Upper lobe of left lung (tissue), 6 donors: ENCODE measurements at regions not wholly inside any gene's neighbourhood (a gene's known extent, or its start where the extent isn't known, plus 50 kb on each side); places are given as distances from the start of the nearest gene placed in this dataset.

Experiments
- ATAC-seq, 2 donors: fragments of 200-7000 bp; cut with Tn5 transposase; one replicate each; pipeline ENCODE4 v1.9.1; 2022; ENCODE audit warnings: mild to moderate bottlenecking in 2 of 2, moderate library complexity in 2 of 2; ENCODE audit not compliant: low FRiP score in 2 of 2
- DNase-seq, 2 donors: peaks; one replicate each; pipeline ENCODE4 v3.0.0-alpha.2; 2019 to 2020
- H3K27ac ChIP-seq, 4 donors: fragments of 200-600 bp; sonication (generic); one replicate each; pipeline ENCODE4 v1.5.1; 2016 to 2019
- H3K27me3 ChIP-seq, 4 donors: fragments of 200-600 bp; sonication (generic); one replicate each; pipeline ENCODE4 v1.5.1; 2017 to 2019
- H3K36me3 ChIP-seq, 4 donors: fragments of 200-600 bp; sonication (generic); one replicate each; pipeline ENCODE4 v1.5.1; 2016 to 2019
- H3K4me1 ChIP-seq, 4 donors: fragments of 200-600 bp; sonication (generic); one replicate each; pipeline ENCODE4 v1.5.1; 2018 to 2019
- H3K4me3 ChIP-seq, 4 donors: fragments of 200-600 bp; sonication (generic); one replicate each; pipeline ENCODE4 v1.5.1; 2017 to 2019; ENCODE audit warnings: mild to moderate bottlenecking in 2 of 4, moderate library complexity in 1 of 4
- H3K9me3 ChIP-seq, 4 donors: fragments of 200-600 bp; sonication (generic); one replicate each; pipeline ENCODE4 v1.5.1; 2018 to 2019
- EP300 ChIP-seq, 4 donors: sonication (generic); formaldehyde crosslinking; IDR thresholded peaks; one replicate each; pipeline ENCODE4 v1.5.1; 2017; ENCODE audit warnings: antibody characterized with exemption in 4 of 4, control low read depth in 2 of 4
- POLR2A ChIP-seq, 4 donors: fragments of 450-650 bp; IDR thresholded peaks; one replicate each; pipeline ENCODE4 v1.5.1; 2016 to 2017; ENCODE audit warnings: antibody characterized with exemption in 4 of 4, mild to moderate bottlenecking in 2 of 4
- POLR2AphosphoS5 ChIP-seq, 2 donors: sonication (generic); formaldehyde crosslinking; IDR thresholded peaks; one replicate each; pipeline ENCODE4 v1.5.1; 2017; ENCODE audit warnings: antibody characterized with exemption in 2 of 2
- WGBS, 2 donors: methylation state at CpG; one replicate each; pipeline ENCODE4 v1.1.5; 2017 to 2018; 5-methylcytosine and 5-hydroxymethylcytosine counted together
- TF ChIP-seq, protein P1 (sequence below), 6 experiments: fragments of 450-650 bp in 4 of 6; fragments of 200-600 bp in 2 of 6; sonication (generic) in 2 of 6; IDR thresholded peaks; one replicate each; pipeline ENCODE4 v1.5.1; 2016 to 2019; ENCODE audit warnings: antibody characterized with exemption in 6 of 6
- donor health status: DM: no; HTN: no; CAD: no; lungs with moderate emphysema.
- donor health status: DM: no; HTN: yes; CAD: no; lungs with severe emphysema.

DNA sequence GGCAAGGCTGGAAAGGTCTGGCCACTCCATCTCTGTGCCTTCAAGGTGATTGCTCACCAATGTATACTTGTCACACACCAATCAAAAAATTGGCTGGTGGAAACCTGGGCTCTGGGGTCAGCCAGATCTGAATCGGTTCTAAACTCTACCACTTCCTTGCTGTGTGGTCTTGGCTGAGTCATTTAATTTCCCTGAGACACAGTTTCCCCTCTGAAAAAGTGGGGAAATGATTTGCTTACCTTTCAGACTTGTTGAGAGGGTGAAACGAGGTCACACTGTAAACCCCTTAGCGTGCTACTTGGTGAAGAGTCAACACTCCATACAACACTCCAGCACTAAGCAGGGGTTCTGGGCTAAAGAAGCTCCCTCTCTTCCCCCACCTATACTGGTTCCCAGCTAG lies 252.3 kb upstream of the ZIC3 start:
- Histone ChIP-seq H3K4me3 (no peak overlapping the region), H3K4me1 (no peaks in the 10 kb centered on the region), H3K27me3 (no peaks in the 10 kb centered on the region), H3K27ac (no peak overlapping the region), H3K9me3 (no peaks in the 10 kb centered on the region), H3K36me3 (no peaks in the 10 kb centered on the region)
- 29 to 55% methylated on average over 1 to 3 of the region's 3 CpGs for WGBS, 2 donors
- no peak for ATAC-seq
- TF ChIP-seq POLR2AphosphoS5 (IDR thresholded peaks at IDR 0.05) (no peak), EP300 (IDR thresholded peaks at IDR 0.05) (no peak), POLR2A (IDR thresholded peaks at IDR 0.05) (no peak)
- TF ChIP-seq, protein P1, sequence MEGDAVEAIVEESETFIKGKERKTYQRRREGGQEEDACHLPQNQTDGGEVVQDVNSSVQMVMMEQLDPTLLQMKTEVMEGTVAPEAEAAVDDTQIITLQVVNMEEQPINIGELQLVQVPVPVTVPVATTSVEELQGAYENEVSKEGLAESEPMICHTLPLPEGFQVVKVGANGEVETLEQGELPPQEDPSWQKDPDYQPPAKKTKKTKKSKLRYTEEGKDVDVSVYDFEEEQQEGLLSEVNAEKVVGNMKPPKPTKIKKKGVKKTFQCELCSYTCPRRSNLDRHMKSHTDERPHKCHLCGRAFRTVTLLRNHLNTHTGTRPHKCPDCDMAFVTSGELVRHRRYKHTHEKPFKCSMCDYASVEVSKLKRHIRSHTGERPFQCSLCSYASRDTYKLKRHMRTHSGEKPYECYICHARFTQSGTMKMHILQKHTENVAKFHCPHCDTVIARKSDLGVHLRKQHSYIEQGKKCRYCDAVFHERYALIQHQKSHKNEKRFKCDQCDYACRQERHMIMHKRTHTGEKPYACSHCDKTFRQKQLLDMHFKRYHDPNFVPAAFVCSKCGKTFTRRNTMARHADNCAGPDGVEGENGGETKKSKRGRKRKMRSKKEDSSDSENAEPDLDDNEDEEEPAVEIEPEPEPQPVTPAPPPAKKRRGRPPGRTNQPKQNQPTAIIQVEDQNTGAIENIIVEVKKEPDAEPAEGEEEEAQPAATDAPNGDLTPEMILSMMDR (IDR thresholded peaks at IDR 0.05) = no peak
- DNase-seq = no peak

DNA sequence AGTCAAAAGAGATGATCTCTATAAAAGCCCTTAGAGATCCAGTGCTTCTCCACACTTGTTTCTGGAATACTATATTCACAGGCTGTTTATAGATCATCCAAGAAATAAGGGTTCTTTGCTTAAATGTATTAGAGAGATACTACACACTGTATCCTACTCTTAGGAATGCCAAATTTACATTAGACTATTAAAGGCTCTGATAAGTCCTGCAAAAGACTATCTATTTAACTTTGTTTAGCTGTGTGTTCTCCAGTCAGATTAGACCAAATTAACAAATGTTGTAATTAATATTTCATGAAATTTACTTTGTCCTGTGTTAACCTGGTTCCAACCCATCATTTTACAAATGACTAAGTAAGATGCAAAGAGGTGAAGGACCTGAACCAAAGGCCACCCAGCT lies 260.5 kb upstream of the ZIC3 start:
- Histone ChIP-seq H3K4me3 (no peak overlapping the region), H3K9me3 (no peaks in the 10 kb centered on the region), H3K36me3 (no peaks in the 10 kb centered on the region), H3K4me1 (no peaks in the 10 kb centered on the region), H3K27me3 (no peaks in the 10 kb centered on the region), H3K27ac (no peak overlapping the region)
- DNase-seq (no peak), ATAC-seq (no peak)
- TF ChIP-seq POLR2AphosphoS5 (IDR thresholded peaks at IDR 0.05) (no peak), EP300 (IDR thresholded peaks at IDR 0.05) (no peak), POLR2A (IDR thresholded peaks at IDR 0.05) (no peak)
- TF ChIP-seq, protein P1 (IDR thresholded peaks at IDR 0.05) = no peak

DNA sequence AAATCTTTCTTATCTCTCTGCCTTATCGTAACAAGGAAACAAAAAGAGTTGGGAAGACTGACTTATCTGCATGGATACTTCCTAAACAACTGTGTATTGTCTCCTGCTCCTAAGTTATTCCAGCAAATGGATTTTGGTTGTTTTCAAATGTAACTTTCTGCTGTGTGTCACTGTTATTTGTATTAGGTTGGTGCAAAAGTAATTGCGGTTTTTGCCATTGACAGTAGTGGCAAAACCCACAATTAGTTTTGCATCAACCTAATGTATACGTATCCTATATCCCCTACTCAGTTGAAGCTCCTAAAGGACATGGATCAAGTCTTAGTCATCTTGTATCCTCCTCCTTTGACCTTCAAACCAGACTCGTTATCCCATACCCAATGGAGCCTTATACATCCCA lies 263.4 kb upstream of the GPR101 start:
- no peaks in the 10 kb centered on the region for H3K27me3 ChIP-seq
- H3K9me3 ChIP-seq = no peaks in the 10 kb centered on the region
- TF ChIP-seq POLR2A (IDR thresholded peaks at IDR 0.05) (no peak), EP300 (IDR thresholded peaks at IDR 0.05) (no peak), POLR2AphosphoS5 (IDR thresholded peaks at IDR 0.05) (no peak)
- TF ChIP-seq, protein P1 (IDR thresholded peaks at IDR 0.05) = no peak
- WGBS, 2 donors = 63 to 78% methylated on average over 4 of the region's 4 CpGs
- no peak overlapping the region for H3K4me3 ChIP-seq
- DNase-seq (no peak), ATAC-seq (no peak)
- H3K4me1 ChIP-seq = no peaks in the 10 kb centered on the region
- H3K36me3 ChIP-seq = no peaks in the 10 kb centered on the region
- H3K27ac ChIP-seq = no peak overlapping the region

DNA sequence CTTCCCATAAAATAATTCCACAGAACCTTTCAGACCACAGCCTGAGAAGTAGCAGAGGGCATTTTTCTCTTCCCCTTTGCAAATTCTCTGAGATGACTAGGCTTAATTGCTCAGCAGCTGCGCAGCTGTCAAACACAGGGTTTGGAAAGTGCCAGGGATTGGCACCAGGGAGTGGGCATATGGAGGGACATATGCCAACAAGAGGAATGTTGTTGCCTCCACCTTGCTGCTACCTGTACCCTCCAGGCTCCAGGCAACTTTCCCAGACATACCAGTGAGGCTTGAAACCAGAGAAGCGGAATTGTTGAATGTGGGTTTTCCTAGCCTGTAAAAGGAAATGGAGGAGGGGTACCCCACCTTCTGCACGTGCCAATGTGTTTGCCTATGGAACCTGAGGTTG lies 256.2 kb upstream of the GPR101 start:
- Histone ChIP-seq H3K4me1 (no peaks in the 10 kb centered on the region), H3K27me3 (no peaks in the 10 kb centered on the region), H3K4me3 (no peak overlapping the region), H3K27ac (no peak overlapping the region), H3K36me3 (no peaks in the 10 kb centered on the region), H3K9me3 (no peaks in the 10 kb centered on the region)
- DNase-seq (no peak), ATAC-seq (no peak)
- 29 to 30% methylated on average over 1 to 3 of the region's 3 CpGs for WGBS, 2 donors
- TF ChIP-seq POLR2AphosphoS5 (IDR thresholded peaks at IDR 0.05) (no peak), POLR2A (IDR thresholded peaks at IDR 0.05) (no peak), EP300 (IDR thresholded peaks at IDR 0.05) (no peak)
- TF ChIP-seq, protein P1 (IDR thresholded peaks at IDR 0.05) = no peak

DNA sequence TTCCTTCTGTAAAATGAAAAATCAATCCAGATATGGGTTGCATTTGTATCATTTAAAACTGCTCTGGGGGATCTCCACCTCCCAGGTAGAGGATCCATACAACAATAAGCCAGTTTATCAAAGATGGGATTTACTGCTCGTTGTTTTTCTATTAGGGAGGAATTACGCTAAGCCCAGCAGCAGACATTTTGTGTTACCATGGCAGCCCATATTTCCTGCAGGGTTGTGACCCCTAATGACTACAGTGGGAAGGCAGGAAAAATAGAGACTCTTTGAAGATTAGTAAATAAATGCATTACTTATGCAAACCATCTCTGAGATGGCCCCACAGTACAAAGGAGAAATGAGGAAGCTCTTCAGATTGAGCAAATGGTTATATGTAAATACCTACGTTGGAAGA lies 253.4 kb upstream of the GPR101 start:
- WGBS, 2 donors = 47 to 58% methylated on average over 2 to 3 of the region's 3 CpGs

More for the DNA sequence above, 253.4 kb upstream of the GPR101 start:
- ATAC-seq (no peak), DNase-seq (no peak)
- Histone ChIP-seq H3K27ac (no peak overlapping the region), H3K27me3 (no peaks in the 10 kb centered on the region), H3K9me3 (no peaks in the 10 kb centered on the region), H3K36me3 (no peaks in the 10 kb centered on the region), H3K4me3 (no peak overlapping the region), H3K4me1 (no peaks in the 10 kb centered on the region)
- TF ChIP-seq POLR2A (IDR thresholded peaks at IDR 0.05) (no peak), EP300 (IDR thresholded peaks at IDR 0.05) (no peak), POLR2AphosphoS5 (IDR thresholded peaks at IDR 0.05) (no peak)
- TF ChIP-seq, protein P1 (IDR thresholded peaks at IDR 0.05) = no peak
